ENCODE measurements at regions not wholly inside any gene's neighbourhood (a gene's known extent, or its start where the extent isn't known, plus 50 kb on each side); places are given as distances from the start of the nearest gene placed in this dataset.

- 77 to 86% (median 80%) methylated on average over 5 of the region's 5 CpGs for WGBS, 3 donors
- intact Hi-C loops (cut with DNase I) = no loop called here
- no peaks in the 10 kb centered on the region for H3K9me3 ChIP-seq
- no peaks in the 10 kb centered on the region for H3K4me1 ChIP-seq (ENCODE audit: insufficient read depth)
- no peaks in the 10 kb centered on the region for H3K27me3 ChIP-seq
- H3K27ac ChIP-seq = no peak overlapping the region
- TF ChIP-seq EP300 (IDR thresholded peaks at IDR 0.05) = no peak
- no peak for DNase-seq
- no peak overlapping the region for H3K4me3 ChIP-seq
- no peaks in the 10 kb centered on the region for H3K36me3 ChIP-seq
Measured at GRCh38 chr2:45303417-45304202, 294.4 kb upstream of the SIX2 start.

DNA sequence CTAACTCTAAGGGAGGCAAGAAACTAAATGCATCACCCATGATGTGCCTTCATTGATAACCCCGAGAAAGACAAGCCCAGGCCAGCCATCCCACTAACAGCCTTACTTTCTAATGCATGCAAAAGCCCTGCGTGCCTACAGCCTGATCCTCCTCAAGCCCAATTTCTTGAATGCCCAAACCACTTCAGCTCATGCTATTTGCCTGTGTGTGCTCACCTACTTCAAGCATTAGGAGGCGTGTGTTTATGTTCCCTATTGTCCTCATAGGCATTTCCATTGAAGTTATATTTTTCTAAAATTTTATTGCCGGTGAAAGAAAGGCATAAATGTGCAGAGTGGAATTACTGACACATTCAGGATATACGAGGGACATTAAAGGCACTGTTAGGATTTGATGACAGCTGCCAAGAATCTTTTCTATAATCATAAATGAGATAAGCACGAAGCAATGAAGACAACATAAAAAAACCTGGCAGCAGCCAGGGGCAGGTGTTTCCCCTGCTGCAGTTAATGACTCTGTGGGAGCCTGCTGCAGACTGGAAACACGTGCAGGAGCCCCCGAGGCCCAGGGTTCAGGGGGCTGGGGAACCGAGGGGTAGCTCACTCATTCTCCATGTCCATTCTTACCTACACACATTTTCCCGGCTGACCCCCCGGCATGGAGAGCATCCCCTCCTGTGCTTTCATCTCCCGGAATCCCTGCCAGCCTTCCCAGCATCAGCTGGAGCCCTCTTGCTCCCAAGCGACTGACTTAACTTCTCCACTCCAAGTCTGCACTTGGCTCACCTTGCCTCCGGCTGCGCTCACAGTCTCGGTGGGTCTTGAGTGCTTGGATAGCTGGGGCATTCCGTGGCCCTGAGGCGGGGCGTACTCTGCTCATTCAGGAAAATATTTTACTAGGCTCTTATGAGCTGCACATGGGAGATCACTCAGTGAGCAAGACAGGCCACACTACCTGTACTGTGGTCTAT is 292.3 kb upstream of the SIX2 start:
- DNase-seq = no peak
- Histone ChIP-seq H3K4me1 (ENCODE audit: insufficient read depth) (no peaks in the 10 kb centered on the region), H3K27me3 (no peaks in the 10 kb centered on the region), H3K4me3 (no peak overlapping the region), H3K36me3 (no peaks in the 10 kb centered on the region), H3K27ac (no peak overlapping the region), H3K9me3 (no peaks in the 10 kb centered on the region)
- no peak for TF ChIP-seq EP300 (IDR thresholded peaks at IDR 0.05)
- TF ChIP-seq CTCF (IDR thresholded peaks at IDR 0.05) = no peak
- no peak for TF ChIP-seq POLR2A (IDR thresholded peaks at IDR 0.05)
- intact Hi-C loops (cut with DNase I) = no loop called here
- WGBS, 3 donors = 39 to 45% (median 42%) methylated on average over 19 of the region's 19 CpGs

DNA sequence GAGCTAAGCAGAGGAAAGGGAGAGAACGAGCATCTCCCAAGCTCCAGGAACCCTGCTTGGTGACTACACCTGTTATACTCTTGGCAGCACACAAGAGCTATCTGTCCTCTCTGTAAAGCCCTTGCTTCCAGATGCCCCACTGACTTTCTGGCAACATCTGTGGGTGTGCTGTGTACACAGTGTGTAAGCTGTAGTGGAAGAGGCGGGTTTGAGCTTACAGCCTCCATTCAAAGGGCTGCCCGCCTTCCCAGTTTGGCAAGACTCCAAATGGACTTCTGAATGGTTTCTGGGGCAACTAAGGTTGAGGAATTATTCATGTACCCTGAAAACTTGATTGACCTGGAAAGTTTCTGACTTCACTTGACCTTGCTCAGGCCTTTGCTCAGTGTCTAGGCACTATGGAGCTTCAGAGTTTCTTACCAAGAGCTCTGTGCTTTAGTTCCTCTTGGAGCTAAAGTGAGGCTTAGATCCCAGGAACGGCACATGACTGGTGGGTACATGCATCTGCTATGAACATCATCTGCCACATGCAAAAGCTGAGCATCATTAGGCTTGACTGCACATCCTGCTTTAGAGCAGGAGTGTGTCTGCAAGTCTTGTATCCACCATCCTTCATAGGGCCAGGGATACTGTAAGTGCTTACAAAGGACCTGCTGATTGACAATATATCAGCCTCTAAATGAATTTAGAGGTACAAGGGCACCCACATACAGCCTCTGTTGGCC is 290.9 kb upstream of the SIX2 start:
- Histone ChIP-seq H3K27ac (no peak overlapping the region), H3K4me3 (no peak overlapping the region), H3K9me3 (no peaks in the 10 kb centered on the region), H3K4me1 (ENCODE audit: insufficient read depth) (no peaks in the 10 kb centered on the region), H3K36me3 (no peaks in the 10 kb centered on the region), H3K27me3 (no peaks in the 10 kb centered on the region)
- TF ChIP-seq CTCF (IDR thresholded peaks at IDR 0.05) = no peak
- no peak for TF ChIP-seq POLR2A (IDR thresholded peaks at IDR 0.05)
- no peak for TF ChIP-seq EP300 (IDR thresholded peaks at IDR 0.05)
- intact Hi-C loops (cut with DNase I) = no loop called here
- no peak for DNase-seq
- WGBS, 3 donors = 85 to 91% (median 87%) methylated on average over 4 of the region's 4 CpGs

DNA sequence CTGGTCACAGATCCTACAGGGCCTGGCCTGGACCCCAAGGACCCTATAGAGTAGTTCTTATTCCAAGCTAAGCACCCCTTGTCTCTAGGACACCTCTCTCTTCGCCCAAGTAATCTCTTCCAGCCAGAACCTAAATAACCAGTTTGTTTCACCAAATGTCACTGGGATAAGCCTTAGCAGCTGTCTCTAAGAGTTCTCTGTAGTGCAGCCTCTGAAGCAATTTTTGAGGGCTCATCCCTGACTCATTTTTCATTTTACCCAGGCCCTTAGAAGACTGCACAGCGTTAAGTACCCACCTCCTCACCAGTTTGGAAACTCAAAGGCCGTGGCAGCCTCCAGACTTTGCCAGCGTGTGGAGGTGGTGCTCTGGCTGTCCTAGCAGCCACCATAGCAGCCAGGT is 290.1 kb upstream of the SIX2 start:
- DNase-seq = no peak
- no peaks in the 10 kb centered on the region for H3K27me3 ChIP-seq
- 76 to 92% (median 78%) methylated on average over 4 of the region's 4 CpGs for WGBS, 3 donors
- H3K9me3 ChIP-seq = no peaks in the 10 kb centered on the region
- no peak overlapping the region for H3K4me3 ChIP-seq
- TF ChIP-seq EP300 (IDR thresholded peaks at IDR 0.05) = no peak
- TF ChIP-seq POLR2A (IDR thresholded peaks at IDR 0.05) = no peak
- no peak for TF ChIP-seq CTCF (IDR thresholded peaks at IDR 0.05)
- intact Hi-C loops (cut with DNase I) = no loop called here
- no peaks in the 10 kb centered on the region for H3K36me3 ChIP-seq
- no peaks in the 10 kb centered on the region for H3K4me1 ChIP-seq (ENCODE audit: insufficient read depth)
- no peak overlapping the region for H3K27ac ChIP-seq

All from ovary (tissue), 7 donors.